ENCODE measurements at regions not wholly inside any gene's neighbourhood (a gene's known extent, or its start where the extent isn't known, plus 50 kb on each side); places are given as distances from the start of the nearest gene placed in this dataset.

- TF ChIP-seq CTCF (IDR thresholded peaks at IDR 0.05; ENCODE audit: low read depth, low read length) (no peak), EZH2phosphoT487 (IDR thresholded peaks at IDR 0.05; ENCODE audit: low read depth) (no peak)
Measured at GRCh38 chr20:33929917-33930316, 63.8 kb upstream of the RALY start.
